Thyroid gland (tissue), 4 donors: ENCODE measurements at regions not wholly inside any gene's neighbourhood (a gene's known extent, or its start where the extent isn't known, plus 50 kb on each side); places are given as distances from the start of the nearest gene placed in this dataset.

Source experiments
- CTCF ChIP-seq, 6 experiments: fragments of 200-600 bp in 3 of 6; fragments of 450-650 bp in 3 of 6; sonication (generic) in 3 of 6; IDR thresholded peaks; one replicate each; pipeline ENCODE4 v1.5.1; 2016 to 2019; ENCODE audit warnings: antibody characterized with exemption in 6 of 6, mild to moderate bottlenecking in 2 of 6, inconsistent platforms in 1 of 6, moderate library complexity in 1 of 6
- POLR2A ChIP-seq, 2 donors: fragments of 450-650 bp; IDR thresholded peaks; one replicate each; pipeline ENCODE4 v1.6.1; 2017; ENCODE audit warnings: antibody characterized with exemption in 2 of 2, mild to moderate bottlenecking in 2 of 2, moderate library complexity in 1 of 2

- TF ChIP-seq CTCF (IDR thresholded peaks at IDR 0.05) = no peak
- no peak for TF ChIP-seq POLR2A (IDR thresholded peaks at IDR 0.05)
Observed at GRCh38 chr20:11459090-11459890, 458.4 kb upstream of the BTBD3 start.
